CD14-positive monocyte (primary cell): ENCODE measurements at regions not wholly inside any gene's neighbourhood (a gene's known extent, or its start where the extent isn't known, plus 50 kb on each side); places are given as distances from the start of the nearest gene placed in this dataset.

ENCODE experiments used
- DNase-seq, 3 donors: peaks; one replicate each; pipeline ENCODE4 v3.0.0-alpha.2; 2011 to 2022
- H2AFZ ChIP-seq: 2 replicates; pipeline ENCODE4 v1.6.0; 2012; ENCODE audit warnings: mild to moderate bottlenecking, low read depth, low read length, inconsistent platforms; ENCODE audit not compliant: insufficient read depth, poor library complexity, severe bottlenecking
- H3K27ac ChIP-seq, 2 donors: 1 replicate in 1 of 2; 2 replicates in 1 of 2; pipeline ENCODE4 v1.5.1; 2012 to 2013; ENCODE audit warnings: low read length in 2 of 2, control low read depth in 1 of 2, inconsistent platforms in 1 of 2, low read depth in 1 of 2, mild to moderate bottlenecking in 1 of 2
- H3K27me3 ChIP-seq, 2 donors: one replicate each; pipeline versions ENCODE4 v1.6.0 to v1.6.1; 2011 to 2013; ENCODE audit warnings: low read length in 2 of 2; ENCODE audit not compliant: control insufficient read depth in 2 of 2, insufficient read depth in 2 of 2
- H3K36me3 ChIP-seq, 2 donors: replicated peaks in 1 of 2; 1 replicate in 1 of 2; 2 replicates in 1 of 2; pipeline versions ENCODE4 v1.5.1 to v1.6.1; 2012 to 2013; ENCODE audit warnings: low read length in 2 of 2, control low read depth in 1 of 2, inconsistent platforms in 1 of 2, mild to moderate bottlenecking in 1 of 2; ENCODE audit not compliant: insufficient read depth in 2 of 2, control insufficient read depth in 1 of 2
- H3K4me1 ChIP-seq, 2 donors: 1 replicate in 1 of 2; 2 replicates in 1 of 2; pipeline versions ENCODE4 v1.5.1 to v1.6.1; 2012 to 2013; ENCODE audit warnings: low read length in 2 of 2, control low read depth in 1 of 2, inconsistent platforms in 1 of 2, mild to moderate bottlenecking in 1 of 2, moderate library complexity in 1 of 2; ENCODE audit not compliant: insufficient read depth in 2 of 2, control insufficient read depth in 1 of 2
- H3K4me2 ChIP-seq: replicated peaks from 2 replicates; pipeline ENCODE3; 2012; ENCODE audit warnings: low read length, moderate library complexity, mild to moderate bottlenecking; ENCODE audit not compliant: poor library complexity, severe bottlenecking; ENCODE audit errors: extremely low read depth
- H3K4me3 ChIP-seq, 3 experiments: fragments of 200-600 bp in 1 of 3; sonication (generic) in 1 of 3; replicated peaks in 1 of 3; 1 replicate in 2 of 3; 2 replicates in 1 of 3; pipeline ENCODE4 v1.5.1; 2011 to 2013; ENCODE audit warnings: low read length in 3 of 3, mild to moderate bottlenecking in 3 of 3, control low read depth in 2 of 3, low read depth in 2 of 3, inconsistent platforms in 1 of 3, moderate library complexity in 1 of 3
- H3K79me2 ChIP-seq: 2 replicates; pipeline ENCODE4 v1.6.0; 2012; ENCODE audit warnings: mild to moderate bottlenecking, control low read depth, inconsistent platforms, low read length, moderate library complexity; ENCODE audit not compliant: insufficient read depth
- H3K9ac ChIP-seq: 2 replicates; pipeline ENCODE4 v1.6.0; 2017; ENCODE audit warnings: low read length, mild to moderate bottlenecking; ENCODE audit not compliant: insufficient read depth, poor library complexity, severe bottlenecking
- H3K9me3 ChIP-seq, 2 donors: replicated peaks in 1 of 2; 1 replicate in 1 of 2; 2 replicates in 1 of 2; pipeline versions ENCODE4 v1.5.1 to v1.6.1; 2012 to 2013; ENCODE audit warnings: low read length in 2 of 2, control low read depth in 1 of 2; ENCODE audit not compliant: control insufficient read depth in 1 of 2, insufficient read depth in 1 of 2
- H4K20me1 ChIP-seq: 2 replicates; pipeline ENCODE4 v1.6.0; 2012; ENCODE audit warnings: mild to moderate bottlenecking, low read length, control low read depth, moderate library complexity; ENCODE audit not compliant: insufficient read depth
- H3K27ac Mint-ChIP-seq, 7 donors: one replicate each; pipeline ENCODE4 v1.8.0; 2020; ENCODE audit warnings: mild to moderate bottlenecking in 7 of 7, mixed read lengths in 7 of 7, moderate library complexity in 6 of 7, inconsistent platforms in 2 of 7
- H3K27me3 Mint-ChIP-seq, 3 donors: one replicate each; pipeline ENCODE4 v1.8.0; 2021 to 2022; ENCODE audit warnings: low read depth in 3 of 3, mild to moderate bottlenecking in 3 of 3, mixed read lengths in 3 of 3, moderate library complexity in 3 of 3, inconsistent platforms in 1 of 3
- H3K36me3 Mint-ChIP-seq, 2 donors: one replicate each; pipeline ENCODE4 v1.8.0; 2020; ENCODE audit warnings: mixed read lengths in 2 of 2, inconsistent platforms in 1 of 2, mild to moderate bottlenecking in 1 of 2
- H3K4me1 Mint-ChIP-seq: one replicate; pipeline ENCODE4 v1.8.0; 2020; ENCODE audit warnings: mild to moderate bottlenecking, mixed read lengths
- H3K4me3 Mint-ChIP-seq, 2 donors: one replicate each; pipeline ENCODE4 v1.8.0; 2020; ENCODE audit warnings: mild to moderate bottlenecking in 2 of 2, mixed read lengths in 2 of 2, moderate library complexity in 1 of 2
- H3K9me3 Mint-ChIP-seq, 7 donors: one replicate each; pipeline ENCODE4 v1.8.0; 2020 to 2022; ENCODE audit warnings: mixed read lengths in 7 of 7, mild to moderate bottlenecking in 6 of 7, moderate library complexity in 6 of 7, inconsistent platforms in 2 of 7
- WGBS: methylation state at CpG from one replicate; pipeline ENCODE4 v1.1.5; 2013; ENCODE audit warnings: missing lambda C conversion rate; ENCODE audit not compliant: insufficient coverage; 5-methylcytosine and 5-hydroxymethylcytosine counted together
- intact Hi-C, 2 donors: fragments of 100-400 bp; cut with micrococcal nuclease; formaldehyde crosslinking; loops; one replicate each; pipeline versions ENCODE4 v1.15.0 to v1.15.1; 2023
- TF ChIP-seq, protein P1 (sequence below): fragments of 200-600 bp; IDR thresholded peaks from one replicate; pipeline ENCODE4 v1.8.0; 2022; ENCODE audit warnings: antibody characterized with exemption, mild to moderate bottlenecking

DNA sequence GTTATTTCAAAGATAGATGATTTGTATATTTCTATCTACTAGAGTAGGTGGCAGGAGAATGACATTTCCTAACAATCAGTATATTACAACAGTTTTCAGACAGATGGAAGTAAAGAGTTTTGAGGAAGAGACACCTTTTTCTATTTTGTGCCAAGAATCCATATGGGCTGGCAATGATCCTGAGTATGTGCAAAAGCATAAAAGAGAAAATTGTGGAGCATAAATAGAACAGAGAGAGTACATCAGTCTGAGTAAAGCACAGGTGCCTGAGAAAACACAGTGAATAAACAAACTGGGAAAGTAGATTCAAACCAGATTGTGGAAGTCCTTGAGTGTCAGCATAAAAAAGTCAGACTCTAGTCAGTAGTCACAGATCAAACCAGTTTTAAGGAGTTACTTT, 96.8 kb upstream of the WDR44 start:
- no peak overlapping the region for H2AFZ ChIP-seq
- no peaks in the 10 kb centered on the region for H3K9me3 ChIP-seq
- H4K20me1 ChIP-seq = no peaks in the 10 kb centered on the region
- H3K36me3 Mint-ChIP-seq = no peaks in the 10 kb centered on the region
- intact Hi-C loops = no loop called here
- TF ChIP-seq, protein P1, sequence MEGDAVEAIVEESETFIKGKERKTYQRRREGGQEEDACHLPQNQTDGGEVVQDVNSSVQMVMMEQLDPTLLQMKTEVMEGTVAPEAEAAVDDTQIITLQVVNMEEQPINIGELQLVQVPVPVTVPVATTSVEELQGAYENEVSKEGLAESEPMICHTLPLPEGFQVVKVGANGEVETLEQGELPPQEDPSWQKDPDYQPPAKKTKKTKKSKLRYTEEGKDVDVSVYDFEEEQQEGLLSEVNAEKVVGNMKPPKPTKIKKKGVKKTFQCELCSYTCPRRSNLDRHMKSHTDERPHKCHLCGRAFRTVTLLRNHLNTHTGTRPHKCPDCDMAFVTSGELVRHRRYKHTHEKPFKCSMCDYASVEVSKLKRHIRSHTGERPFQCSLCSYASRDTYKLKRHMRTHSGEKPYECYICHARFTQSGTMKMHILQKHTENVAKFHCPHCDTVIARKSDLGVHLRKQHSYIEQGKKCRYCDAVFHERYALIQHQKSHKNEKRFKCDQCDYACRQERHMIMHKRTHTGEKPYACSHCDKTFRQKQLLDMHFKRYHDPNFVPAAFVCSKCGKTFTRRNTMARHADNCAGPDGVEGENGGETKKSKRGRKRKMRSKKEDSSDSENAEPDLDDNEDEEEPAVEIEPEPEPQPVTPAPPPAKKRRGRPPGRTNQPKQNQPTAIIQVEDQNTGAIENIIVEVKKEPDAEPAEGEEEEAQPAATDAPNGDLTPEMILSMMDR = no peak
- no peaks in the 10 kb centered on the region for H3K79me2 ChIP-seq
- H3K4me1 ChIP-seq = no peaks in the 10 kb centered on the region
- no peaks in the 10 kb centered on the region for H3K9me3 Mint-ChIP-seq
- DNase-seq = no peak
- no peaks in the 10 kb centered on the region for H3K36me3 ChIP-seq
- no peak overlapping the region for H3K27ac ChIP-seq
- H3K4me2 ChIP-seq = no peak overlapping the region
- no peak overlapping the region for H3K4me3 ChIP-seq
- H3K9ac ChIP-seq = no peak overlapping the region
- no peak overlapping the region for H3K4me3 Mint-ChIP-seq
- H3K27me3 ChIP-seq = no peaks in the 10 kb centered on the region
- peaks cover 0 to 4% (median 0%) of the 10 kb centered on the region in 3 donors for H3K27me3 Mint-ChIP-seq
- peak overlapping the region in 1 of 7 donors; percentile 9 for H3K27ac Mint-ChIP-seq
- H3K4me1 Mint-ChIP-seq = no peaks in the 10 kb centered on the region

GRCh38 chrX:118250445-118250844, 95.5 kb upstream of the WDR44 start:
- no peaks in the 10 kb centered on the region for H3K27me3 ChIP-seq
- no peaks in the 10 kb centered on the region for H3K36me3 ChIP-seq
- no CpG with 5 or more reads among the region's 1 CpG for WGBS
- H3K4me2 ChIP-seq = no peak overlapping the region
- no peak for DNase-seq
- intact Hi-C loops = no loop called here
- H3K27me3 Mint-ChIP-seq = peaks cover 0 to 3% (median 0%) of the 10 kb centered on the region in 3 donors
- no peaks in the 10 kb centered on the region for H3K4me1 ChIP-seq
- H3K79me2 ChIP-seq = no peaks in the 10 kb centered on the region
- no peak overlapping the region for H3K27ac ChIP-seq
- no peaks in the 10 kb centered on the region for H4K20me1 ChIP-seq
- no peak overlapping the region for H3K27ac Mint-ChIP-seq
- no peaks in the 10 kb centered on the region for H3K36me3 Mint-ChIP-seq
- TF ChIP-seq, protein P1 = no peak
- no peak overlapping the region for H3K9ac ChIP-seq
- H2AFZ ChIP-seq = no peak overlapping the region
- H3K4me3 Mint-ChIP-seq = no peak overlapping the region
- no peaks in the 10 kb centered on the region for H3K4me1 Mint-ChIP-seq
- H3K9me3 Mint-ChIP-seq = no peaks in the 10 kb centered on the region
- no peak overlapping the region for H3K4me3 ChIP-seq
- no peaks in the 10 kb centered on the region for H3K9me3 ChIP-seq
